VCaP (cell line): ENCODE measurements at regions not wholly inside any gene's neighbourhood (a gene's known extent, or its start where the extent isn't known, plus 50 kb on each side); places are given as distances from the start of the nearest gene placed in this dataset.
A peak's percentile ranks its signal among the peaks of the same experiment; 100 is the strongest.

Experiments used
- H3K27ac ChIP-seq: fragments of 450-650 bp; 2 replicates; pipeline ENCODE4 v1.5.1; 2017
- TF ChIP-seq, protein P1 (sequence below): fragments of 450-650 bp; conservative IDR thresholded peaks from 2 replicates; pipeline ENCODE4 v1.5.1; 2017; ENCODE audit warnings: mild to moderate bottlenecking, moderate library complexity

GRCh38 chr6:119479860-119480655, 130.5 kb upstream of the MAN1A1 start:
- peak overlapping the region; percentile 14; the same call in 1 of the 2 replicates for H3K27ac ChIP-seq
- TF ChIP-seq, protein P1, sequence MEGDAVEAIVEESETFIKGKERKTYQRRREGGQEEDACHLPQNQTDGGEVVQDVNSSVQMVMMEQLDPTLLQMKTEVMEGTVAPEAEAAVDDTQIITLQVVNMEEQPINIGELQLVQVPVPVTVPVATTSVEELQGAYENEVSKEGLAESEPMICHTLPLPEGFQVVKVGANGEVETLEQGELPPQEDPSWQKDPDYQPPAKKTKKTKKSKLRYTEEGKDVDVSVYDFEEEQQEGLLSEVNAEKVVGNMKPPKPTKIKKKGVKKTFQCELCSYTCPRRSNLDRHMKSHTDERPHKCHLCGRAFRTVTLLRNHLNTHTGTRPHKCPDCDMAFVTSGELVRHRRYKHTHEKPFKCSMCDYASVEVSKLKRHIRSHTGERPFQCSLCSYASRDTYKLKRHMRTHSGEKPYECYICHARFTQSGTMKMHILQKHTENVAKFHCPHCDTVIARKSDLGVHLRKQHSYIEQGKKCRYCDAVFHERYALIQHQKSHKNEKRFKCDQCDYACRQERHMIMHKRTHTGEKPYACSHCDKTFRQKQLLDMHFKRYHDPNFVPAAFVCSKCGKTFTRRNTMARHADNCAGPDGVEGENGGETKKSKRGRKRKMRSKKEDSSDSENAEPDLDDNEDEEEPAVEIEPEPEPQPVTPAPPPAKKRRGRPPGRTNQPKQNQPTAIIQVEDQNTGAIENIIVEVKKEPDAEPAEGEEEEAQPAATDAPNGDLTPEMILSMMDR: no peak

GRCh38 chr6:119476554-119476953, 127.0 kb upstream of the MAN1A1 start:
- TF ChIP-seq, protein P1: no peak
- no peak overlapping the region for H3K27ac ChIP-seq

DNA sequence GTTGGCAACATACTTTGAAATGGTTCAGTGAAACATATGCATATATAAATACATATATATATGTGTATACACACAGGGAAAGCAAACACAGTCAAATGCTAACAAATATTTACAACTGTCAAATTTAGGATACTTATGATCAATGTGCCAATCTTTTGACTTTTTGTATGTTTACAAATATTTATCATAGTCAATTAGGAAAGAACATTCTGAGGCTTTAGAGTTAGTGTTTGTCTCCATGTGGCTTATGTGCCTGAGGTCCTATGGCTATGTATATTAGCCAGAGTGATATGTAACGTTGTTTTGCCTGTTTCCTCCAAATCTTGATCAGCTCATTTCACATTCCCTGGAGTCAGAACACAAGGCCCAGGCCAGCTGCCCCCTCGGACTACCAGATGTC, 126.5 kb upstream of the MAN1A1 start:
- no peak overlapping the region for H3K27ac ChIP-seq
- TF ChIP-seq, protein P1: no peak

DNA sequence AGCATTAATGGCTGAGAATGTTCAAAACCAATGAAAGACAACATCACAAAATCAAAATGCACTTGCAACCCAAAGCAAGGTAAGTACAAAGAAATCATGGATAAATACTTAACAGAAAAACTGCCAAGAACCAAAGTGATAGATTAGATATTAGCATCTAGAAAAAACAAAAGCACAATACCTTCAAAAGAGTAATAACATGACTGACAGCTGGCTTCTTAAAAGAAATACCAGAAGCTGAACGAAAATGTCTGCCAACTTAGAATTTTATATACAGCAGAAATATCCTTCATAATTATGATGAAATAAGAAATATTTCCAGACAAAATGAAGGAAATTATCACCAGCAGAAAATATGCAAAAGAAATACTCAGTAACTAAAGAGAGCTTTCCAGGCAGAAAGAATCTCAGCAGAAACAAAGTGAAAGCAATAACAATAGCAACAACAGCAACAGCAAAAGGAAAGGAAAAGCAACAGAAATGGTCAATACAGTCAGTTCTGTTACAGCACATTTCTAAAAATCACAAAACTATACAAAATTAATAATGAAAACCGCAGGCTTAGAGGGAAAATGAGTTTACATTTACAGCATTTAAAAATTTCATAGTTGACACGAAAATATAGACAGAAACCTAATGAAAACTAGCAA, 121.5 kb upstream of the MAN1A1 start:
- TF ChIP-seq, protein P1: no peak
- H3K27ac ChIP-seq: no peak overlapping the region

- TF ChIP-seq, protein P1: no peak
- H3K27ac ChIP-seq: no peak overlapping the region
Measured at GRCh38 chr6:119467488-119468081, 118.0 kb upstream of the MAN1A1 start.

GRCh38 chr6:119466226-119466625, 116.7 kb upstream of the MAN1A1 start:
- TF ChIP-seq, protein P1: no peak
- no peak overlapping the region for H3K27ac ChIP-seq

DNA sequence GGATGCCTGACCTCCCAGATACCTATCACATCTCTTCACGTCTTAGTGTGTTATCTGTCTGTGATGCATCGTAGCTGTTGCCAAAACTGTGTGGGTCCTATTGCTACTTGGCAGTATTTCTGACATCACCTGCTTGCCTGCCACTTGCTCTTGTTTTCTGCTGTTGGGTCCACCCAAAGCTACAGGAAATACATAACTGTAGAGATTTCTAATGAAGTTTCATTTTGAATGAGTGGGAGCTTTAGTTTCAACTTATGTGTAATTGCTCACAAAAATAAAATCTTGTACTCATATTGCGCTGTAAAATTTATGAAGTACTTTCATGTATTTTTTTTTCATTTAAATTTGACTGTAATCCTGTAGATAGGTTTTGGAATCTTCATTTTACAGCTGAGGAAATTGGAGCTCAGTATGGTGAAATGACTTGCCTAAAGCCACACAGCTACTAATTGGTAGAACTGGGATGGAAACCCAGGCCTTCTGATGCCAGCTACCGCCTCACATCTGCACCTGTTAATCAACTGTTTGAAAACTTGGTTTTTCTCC, 113.6 kb upstream of the MAN1A1 start:
- TF ChIP-seq, protein P1: no peak
- H3K27ac ChIP-seq: no peak overlapping the region
